ENCODE measurements at regions not wholly inside any gene's neighbourhood (a gene's known extent, or its start where the extent isn't known, plus 50 kb on each side); places are given as distances from the start of the nearest gene placed in this dataset.

DNA sequence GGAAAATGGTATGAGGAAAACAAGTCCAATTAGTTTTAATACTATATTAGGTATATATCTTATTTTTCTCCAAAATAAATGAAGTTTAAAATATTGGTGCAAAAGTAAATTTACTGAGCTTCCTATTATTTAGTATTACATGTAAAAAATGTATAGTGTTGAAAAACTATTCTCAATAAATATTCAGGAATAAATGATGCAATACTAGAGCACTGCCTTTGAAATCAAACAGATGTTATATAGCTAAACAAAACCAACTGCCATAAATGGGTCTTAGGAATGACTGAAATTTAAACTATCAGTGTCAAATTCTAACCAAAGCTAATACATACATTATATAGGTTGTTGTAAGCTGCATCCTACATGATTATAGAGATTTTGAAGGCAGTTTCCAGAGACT lies 1434.0 kb upstream of the LRRTM3 start:
- ATAC-seq: no peak
- TF ChIP-seq POU6F1 (CRISPR knock-in tag; IDR thresholded peaks at IDR 0.05; ENCODE audit: borderline replicate concordance, low read depth) (no peak), CSDC2 (CRISPR knock-in tag; IDR thresholded peaks at IDR 0.05) (no peak), PPARA (CRISPR knock-in tag; IDR thresholded peaks at IDR 0.05; ENCODE audit: borderline replicate concordance) (no peak), OSR1 (CRISPR knock-in tag; IDR thresholded peaks at IDR 0.05) (no peak), ARNTL (CRISPR knock-in tag; IDR thresholded peaks at IDR 0.05; ENCODE audit: borderline replicate concordance, low read depth) (no peak), ZNF8 (CRISPR knock-in tag; IDR thresholded peaks at IDR 0.05) (no peak)

DNA sequence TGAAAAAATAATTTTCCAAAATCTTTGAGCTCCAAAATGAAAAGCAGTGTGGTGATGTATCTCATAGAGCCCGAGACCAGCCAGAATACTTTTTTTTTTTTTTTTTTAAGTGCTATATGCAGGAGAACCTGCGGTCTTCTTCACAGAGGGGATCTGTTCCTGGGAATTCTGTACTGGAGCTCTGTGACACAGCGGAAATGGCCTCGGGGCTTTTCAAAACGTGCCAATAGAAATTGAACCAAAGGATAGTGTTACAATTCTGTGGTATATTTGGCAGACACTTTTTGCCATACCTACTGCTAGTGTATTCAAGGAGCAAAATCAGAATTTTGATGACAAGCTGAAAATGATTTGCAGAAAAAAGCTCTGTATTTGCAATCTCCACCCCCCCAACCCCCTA lies 1429.3 kb upstream of the LRRTM3 start:
- TF ChIP-seq POU6F1 (CRISPR knock-in tag; IDR thresholded peaks at IDR 0.05; ENCODE audit: borderline replicate concordance, low read depth) (no peak), ZFP30 (CRISPR knock-in tag; IDR thresholded peaks at IDR 0.05) (no peak), ZNF8 (CRISPR knock-in tag; IDR thresholded peaks at IDR 0.05) (no peak), GLIS3 (CRISPR knock-in tag; IDR thresholded peaks at IDR 0.05) (no peak), CSRNP3 (CRISPR knock-in tag; IDR thresholded peaks at IDR 0.05) (no peak), BACH2 (CRISPR knock-in tag; IDR thresholded peaks at IDR 0.05; ENCODE audit: borderline replicate concordance) (no peak), PPARA (CRISPR knock-in tag; IDR thresholded peaks at IDR 0.05; ENCODE audit: borderline replicate concordance) (no peak), ZNF565 (CRISPR knock-in tag; conservative IDR thresholded peaks at IDR 0.05; ENCODE audit: low read depth) (no peak), ESRRG (CRISPR knock-in tag; IDR thresholded peaks at IDR 0.05) (no peak), ARNTL (CRISPR knock-in tag; IDR thresholded peaks at IDR 0.05; ENCODE audit: borderline replicate concordance, low read depth) (no peak), ZNF70 (CRISPR knock-in tag; IDR thresholded peaks at IDR 0.05) (no peak)
- ATAC-seq: no peak

DNA sequence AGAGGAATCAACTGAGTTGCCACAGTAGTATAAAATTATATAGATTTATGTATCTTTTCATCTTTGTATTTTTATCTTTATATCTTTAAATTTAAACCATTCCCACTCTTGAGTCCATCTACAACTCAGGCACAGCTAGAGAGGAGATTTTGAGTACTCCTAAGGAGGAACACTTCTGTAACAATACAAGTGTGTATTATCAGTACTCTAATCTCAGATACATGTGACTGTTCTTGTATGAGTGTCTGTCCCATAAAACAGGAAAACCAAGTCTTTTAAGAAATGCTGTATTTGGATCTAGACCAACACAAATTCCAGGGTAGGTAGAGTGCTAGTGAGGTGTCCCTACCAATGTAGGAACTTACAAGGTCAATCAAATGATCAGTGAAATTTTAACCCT lies 1428.0 kb upstream of the LRRTM3 start:
- ATAC-seq: no peak
- TF ChIP-seq ZC3H10 (CRISPR knock-in tag; IDR thresholded peaks at IDR 0.05): no peak
- TF ChIP-seq, protein P1, sequence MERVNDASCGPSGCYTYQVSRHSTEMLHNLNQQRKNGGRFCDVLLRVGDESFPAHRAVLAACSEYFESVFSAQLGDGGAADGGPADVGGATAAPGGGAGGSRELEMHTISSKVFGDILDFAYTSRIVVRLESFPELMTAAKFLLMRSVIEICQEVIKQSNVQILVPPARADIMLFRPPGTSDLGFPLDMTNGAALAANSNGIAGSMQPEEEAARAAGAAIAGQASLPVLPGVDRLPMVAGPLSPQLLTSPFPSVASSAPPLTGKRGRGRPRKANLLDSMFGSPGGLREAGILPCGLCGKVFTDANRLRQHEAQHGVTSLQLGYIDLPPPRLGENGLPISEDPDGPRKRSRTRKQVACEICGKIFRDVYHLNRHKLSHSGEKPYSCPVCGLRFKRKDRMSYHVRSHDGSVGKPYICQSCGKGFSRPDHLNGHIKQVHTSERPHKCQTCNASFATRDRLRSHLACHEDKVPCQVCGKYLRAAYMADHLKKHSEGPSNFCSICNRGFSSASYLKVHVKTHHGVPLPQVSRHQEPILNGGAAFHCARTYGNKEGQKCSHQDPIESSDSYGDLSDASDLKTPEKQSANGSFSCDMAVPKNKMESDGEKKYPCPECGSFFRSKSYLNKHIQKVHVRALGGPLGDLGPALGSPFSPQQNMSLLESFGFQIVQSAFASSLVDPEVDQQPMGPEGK (CRISPR knock-in tag; IDR thresholded peaks at IDR 0.05; ENCODE audit: borderline replicate concordance): no peak
- TF ChIP-seq RARB (CRISPR knock-in tag; IDR thresholded peaks at IDR 0.05): no peak
- no peak for TF ChIP-seq TCF4 (CRISPR knock-in tag; IDR thresholded peaks at IDR 0.05; ENCODE audit: borderline replicate concordance)
- TF ChIP-seq ESRRG (CRISPR knock-in tag; IDR thresholded peaks at IDR 0.05): no peak
- no peak for TF ChIP-seq ZFP3 (CRISPR knock-in tag; IDR thresholded peaks at IDR 0.05)
- TF ChIP-seq CREB5 (CRISPR knock-in tag; IDR thresholded peaks at IDR 0.05; ENCODE audit: low read depth): no peak
- TF ChIP-seq BACH2 (CRISPR knock-in tag; IDR thresholded peaks at IDR 0.05; ENCODE audit: borderline replicate concordance): no peak
- no peak for TF ChIP-seq ARNTL (CRISPR knock-in tag; IDR thresholded peaks at IDR 0.05; ENCODE audit: borderline replicate concordance, low read depth)
- TF ChIP-seq SNAI2 (CRISPR knock-in tag; IDR thresholded peaks at IDR 0.05): no peak
- TF ChIP-seq ISL1 (CRISPR knock-in tag; IDR thresholded peaks at IDR 0.05): no peak
- no peak for TF ChIP-seq TSHZ2 (CRISPR knock-in tag; IDR thresholded peaks at IDR 0.05)
- TF ChIP-seq GLIS3 (CRISPR knock-in tag; IDR thresholded peaks at IDR 0.05): no peak
